A549 (cell line): ENCODE measurements at regions not wholly inside any gene's neighbourhood (a gene's known extent, or its start where the extent isn't known, plus 50 kb on each side); places are given as distances from the start of the nearest gene placed in this dataset.

Experiments
- ATAC-seq, 2 experiments: fragments of 200-7000 bp in 1 of 2; fragments of >200 bp in 1 of 2; cut with Nextera tagmentation in 1 of 2; cut with Tn5 transposase in 1 of 2; 3 replicates each; pipeline versions ENCODE4 v1.8.0 to v1.9.1; 2018 to 2020; ENCODE audit warnings: mild to moderate bottlenecking in 1 of 2, moderate library complexity in 1 of 2
- CTCF ChIA-PET: fragments of 300-600 bp; sonication (Branson Sonifier 250); formaldehyde crosslinking; extraction: SDS; loops from one replicate; lab custom pipeline; 2021; ENCODE audit warnings: antibody characterized with exemption, inconsistent platforms; lab: Yijun Ruan, JAX
- POLR2A ChIA-PET: fragments of 350-600 bp; formaldehyde crosslinking; extraction: SDS; loops from one replicate; lab custom pipeline; 2021; ENCODE audit warnings: antibody characterized with exemption, inconsistent platforms; lab: Yijun Ruan, JAX
- DNase-seq, 2 experiments: peaks; one replicate each; pipeline versions ENCODE4 v3.0.0 to v3.0.0-alpha.2; 2011 to 2016; ENCODE audit warnings: low read depth in 1 of 2, low spot score in 1 of 2
- FAIRE-seq: peaks from 2 replicates; lab custom pipeline; 2011; peaks lifted over from hg19 to GRCh38; lab: Jason Lieb, UNC
- H3K27ac ChIP-seq, 2 experiments: fragments of >200 bp; sonication (Bioruptor Twin); formaldehyde crosslinking; 3 replicates each; pipeline ENCODE4 v1.5.1; 2016 to 2017
- H3K4me1 ChIP-seq: fragments of >200 bp; sonication (Bioruptor Twin); formaldehyde crosslinking; 3 replicates; pipeline ENCODE4 v1.6.1; 2016
- H3K4me2 ChIP-seq: fragments of >200 bp; sonication (Bioruptor Twin); formaldehyde crosslinking; 3 replicates; pipeline ENCODE4 v1.6.1; 2016
- H3K4me3 ChIP-seq: fragments of >200 bp; sonication (Bioruptor Twin); formaldehyde crosslinking; 3 replicates; pipeline ENCODE4 v1.5.1; 2016
- H3K9me3 ChIP-seq: fragments of >200 bp; sonication (Bioruptor Twin); formaldehyde crosslinking; 3 replicates; pipeline ENCODE4 v1.6.1; 2016
- CBX2 ChIP-seq: fragments of 200-600 bp; sonication (generic); IDR thresholded peaks from 2 replicates; pipeline ENCODE4 v1.6.1; 2016; ENCODE audit warnings: low read depth, mild to moderate bottlenecking, borderline replicate concordance
- CEBPB ChIP-seq, 2 experiments: fragments of >200 bp in 1 of 2; sonication (Bioruptor Twin) in 1 of 2; formaldehyde crosslinking in 1 of 2; IDR thresholded peaks; 2 replicates each; pipeline ENCODE4 v1.6.1; 2012 to 2016
- CHD4 ChIP-seq: fragments of 200-600 bp; sonication (generic); IDR thresholded peaks from 2 replicates; pipeline ENCODE4 v1.6.1; 2016; ENCODE audit warnings: antibody characterized with exemption, mild to moderate bottlenecking, borderline replicate concordance
- EHF ChIP-seq: fragments of 250-450 bp; sonication (Bioruptor Pico); IDR thresholded peaks from 2 replicates; pipeline ENCODE4 v1.5.0; 2020; ENCODE audit warnings: mild to moderate bottlenecking
- ELK1 ChIP-seq: fragments of 150-350 bp; IDR thresholded peaks from 2 replicates; pipeline ENCODE4 v1.6.1; 2014; ENCODE audit warnings: low read depth, mild to moderate bottlenecking, low read length
- EP300 ChIP-seq, 2 experiments: fragments of >200 bp; sonication (Bioruptor Twin); formaldehyde crosslinking; IDR thresholded peaks; 2 replicates in 1 of 2; 3 replicates in 1 of 2; pipeline ENCODE4 v1.6.1; 2016 to 2017
- HDAC2 ChIP-seq: fragments of 200-600 bp; sonication (generic); IDR thresholded peaks from 2 replicates; pipeline ENCODE4 v1.6.1; 2016
- HMGXB4 ChIP-seq: fragments of 250-450 bp; sonication (Bioruptor Pico); IDR thresholded peaks from 2 replicates; pipeline ENCODE4 v1.5.0; 2021; ENCODE audit warnings: mild to moderate bottlenecking, moderate library complexity, borderline replicate concordance
- HOXA7 ChIP-seq: fragments of 250-450 bp; sonication (Bioruptor Pico); IDR thresholded peaks from 2 replicates; pipeline ENCODE4 v1.5.0; 2020; ENCODE audit warnings: mild to moderate bottlenecking, moderate library complexity
- HOXB13 ChIP-seq: fragments of 250-450 bp; sonication (Bioruptor Pico); IDR thresholded peaks from 2 replicates; pipeline ENCODE4 v1.5.0; 2020; ENCODE audit warnings: low read depth, mild to moderate bottlenecking, moderate library complexity
- JUNB ChIP-seq: fragments of >200 bp; sonication (Bioruptor Twin); formaldehyde crosslinking; IDR thresholded peaks from 2 replicates; pipeline ENCODE4 v1.6.1; 2016
- KDM5A ChIP-seq: fragments of 200-600 bp; sonication (generic); IDR thresholded peaks from 2 replicates; pipeline ENCODE4 v1.6.1; 2016; ENCODE audit warnings: antibody characterized with exemption, mild to moderate bottlenecking
- MAZ ChIP-seq: fragments of 150-350 bp; IDR thresholded peaks from 2 replicates; pipeline ENCODE4 v1.6.1; 2014; ENCODE audit warnings: antibody characterized with exemption, low read depth, low read length, borderline replicate concordance
- MYC ChIP-seq: IDR thresholded peaks from 2 replicates; pipeline ENCODE4 v1.6.1; 2012; ENCODE audit warnings: mild to moderate bottlenecking, inconsistent platforms, low read length, improper control_type of control experiment, borderline replicate concordance
- NPAS2 ChIP-seq: fragments of 250-450 bp; sonication (Bioruptor Pico); IDR thresholded peaks from 2 replicates; pipeline ENCODE4 v1.8.0; 2022; ENCODE audit warnings: mild to moderate bottlenecking, moderate library complexity, borderline replicate concordance
- PHF8 ChIP-seq: fragments of 200-600 bp; sonication (generic); IDR thresholded peaks from 2 replicates; pipeline ENCODE4 v1.6.1; 2016; ENCODE audit warnings: low read depth, mild to moderate bottlenecking, antibody characterized with exemption, moderate library complexity, borderline replicate concordance
- POLR2A ChIP-seq: IDR thresholded peaks from 2 replicates; pipeline ENCODE4 v1.6.1; 2012; ENCODE audit warnings: mild to moderate bottlenecking, low read length
- RARB ChIP-seq: fragments of 250-450 bp; sonication (Bioruptor Pico); IDR thresholded peaks from 2 replicates; pipeline ENCODE4 v1.8.0; 2021; ENCODE audit warnings: mild to moderate bottlenecking, moderate library complexity
- RCOR1 ChIP-seq: fragments of 150-350 bp; IDR thresholded peaks from 2 replicates; pipeline ENCODE4 v1.6.1; 2014; ENCODE audit warnings: antibody characterized with exemption, low read length, low read depth
- REST ChIP-seq: fragments of 200-600 bp; sonication (generic); IDR thresholded peaks from 2 replicates; pipeline ENCODE4 v1.6.1; 2016; ENCODE audit warnings: antibody characterized with exemption, mild to moderate bottlenecking, moderate library complexity
- TFCP2L1 ChIP-seq: fragments of 250-450 bp; sonication (Bioruptor Pico); IDR thresholded peaks from 2 replicates; pipeline ENCODE4 v1.5.0; 2021; ENCODE audit warnings: mild to moderate bottlenecking
- WGBS: methylation state at CpG from one replicate; pipeline ENCODE4 v1.1.6; 2017; ENCODE audit errors: missing lambda C conversion rate; 5-methylcytosine and 5-hydroxymethylcytosine counted together
- TF ChIP-seq, protein P1 (sequence below): fragments of >200 bp; sonication (Bioruptor Twin); formaldehyde crosslinking; IDR thresholded peaks from 3 replicates; pipeline ENCODE4 v1.6.1; 2016

DNA sequence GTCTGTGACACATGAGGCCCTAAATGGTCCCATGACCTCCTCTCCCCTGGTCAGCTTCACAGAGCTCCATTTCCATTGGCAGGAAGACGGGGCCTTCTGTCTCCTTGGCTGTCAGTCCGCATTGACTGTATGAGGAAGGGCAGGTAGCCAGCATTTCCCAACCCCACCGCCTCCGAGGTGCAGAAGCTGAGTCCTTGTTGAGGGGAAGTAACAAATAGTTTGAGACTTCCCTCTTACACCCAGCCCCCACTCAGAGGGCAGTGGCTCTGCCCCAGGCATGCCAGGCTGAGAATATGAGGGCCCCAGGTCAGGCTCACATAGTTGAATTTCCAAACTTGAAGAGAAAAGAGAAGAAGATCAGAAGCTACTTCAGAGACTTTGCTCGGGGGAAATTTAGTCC lies 611.1 kb downstream of the BRD1 start:
- TF ChIP-seq PHF8 (no peak), EP300 (IDR thresholded peaks at IDR 0.05) (no peak), RCOR1 (no peak), MYC (no peak), KDM5A (no peak), CHD4 (no peak), HDAC2 (no peak), CEBPB (IDR thresholded peaks at IDR 0.05) (no peak), POLR2A (no peak), RARB (CRISPR knock-in tag) (no peak)
- TF ChIP-seq, protein P1, sequence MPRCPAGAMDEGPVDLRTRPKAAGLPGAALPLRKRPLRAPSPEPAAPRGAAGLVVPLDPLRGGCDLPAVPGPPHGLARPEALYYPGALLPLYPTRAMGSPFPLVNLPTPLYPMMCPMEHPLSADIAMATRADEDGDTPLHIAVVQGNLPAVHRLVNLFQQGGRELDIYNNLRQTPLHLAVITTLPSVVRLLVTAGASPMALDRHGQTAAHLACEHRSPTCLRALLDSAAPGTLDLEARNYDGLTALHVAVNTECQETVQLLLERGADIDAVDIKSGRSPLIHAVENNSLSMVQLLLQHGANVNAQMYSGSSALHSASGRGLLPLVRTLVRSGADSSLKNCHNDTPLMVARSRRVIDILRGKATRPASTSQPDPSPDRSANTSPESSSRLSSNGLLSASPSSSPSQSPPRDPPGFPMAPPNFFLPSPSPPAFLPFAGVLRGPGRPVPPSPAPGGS, result no peak
- ChIA-PET CTCF (interaction anchor here (2.0 kb wide), 1 partner anchor 89 kb away, joined by 7 read pairs; no protein-coding TSS in a partner anchor), POLR2A (no interaction called here)
- no peak for FAIRE-seq
- DNase-seq, result no peak
- WGBS, result 0% methylated on average over 3 of the region's 5 CpGs
- Histone ChIP-seq H3K4me2 (no peak overlapping the region), H3K27ac (no peak overlapping the region), H3K9me3 (peaks cover 19% of the 10 kb centered on the region; the same call in 2 of the 3 replicates), H3K4me1 (no peaks in the 10 kb centered on the region), H3K4me3 (no peak overlapping the region)
- ATAC-seq, result no peak

DNA sequence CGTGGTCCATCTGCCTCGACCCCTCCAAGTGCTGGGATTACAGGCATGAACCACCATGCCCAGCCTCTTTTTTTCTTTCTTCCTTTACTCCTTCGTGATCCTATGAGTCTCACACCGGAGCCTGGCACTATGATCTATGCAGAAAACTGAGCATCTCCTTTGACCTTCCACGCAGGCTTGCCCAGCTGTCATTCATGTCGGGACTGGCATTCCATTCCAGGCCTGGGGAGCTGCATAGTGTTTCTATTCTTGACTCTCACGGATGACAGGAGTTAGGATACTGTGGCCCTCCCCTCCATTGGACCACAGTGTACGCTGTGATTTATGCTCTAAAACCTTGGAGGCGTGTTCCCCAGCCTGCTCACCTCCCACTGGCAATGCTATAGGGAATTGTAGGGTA lies 611.8 kb downstream of the BRD1 start:
- no peak overlapping the region for H3K4me2 ChIP-seq
- FAIRE-seq (no peak), ATAC-seq (no peak), DNase-seq (no peak)
- peaks cover 19% of the 10 kb centered on the region; the same call in 2 of the 3 replicates for H3K9me3 ChIP-seq
- no peak overlapping the region for H3K27ac ChIP-seq
- no peak for TF ChIP-seq HOXB13 (CRISPR knock-in tag)
- no peak for TF ChIP-seq MAZ
- no peak for TF ChIP-seq KDM5A
- no peak for TF ChIP-seq REST
- no peak for TF ChIP-seq HMGXB4 (CRISPR knock-in tag)
- no peak for TF ChIP-seq HOXA7 (CRISPR knock-in tag)
- no peak for TF ChIP-seq JUNB
- no peak for TF ChIP-seq ELK1
- no peak for TF ChIP-seq TFCP2L1
- TF ChIP-seq NPAS2, result no peak
- no peak for TF ChIP-seq RARB (CRISPR knock-in tag)
- TF ChIP-seq CBX2, result no peak
- TF ChIP-seq EHF (CRISPR knock-in tag), result no peak
- ChIA-PET POLR2A (no interaction called here), CTCF (interaction anchor here (2.0 kb wide), 1 partner anchor 89 kb away, joined by 7 read pairs; no protein-coding TSS in a partner anchor)
- H3K4me3 ChIP-seq, result no peak overlapping the region
- under 1% methylated on average over 9 of the region's 9 CpGs for WGBS
- H3K4me1 ChIP-seq, result no peaks in the 10 kb centered on the region
